GM12874 (cell line): ENCODE measurements at regions not wholly inside any gene's neighbourhood (a gene's known extent, or its start where the extent isn't known, plus 50 kb on each side); places are given as distances from the start of the nearest gene placed in this dataset.

ENCODE experiments used
- CTCF ChIP-seq: IDR thresholded peaks from 2 replicates; pipeline ENCODE4 v1.5.1; 2011; ENCODE audit warnings: low read depth, mild to moderate bottlenecking, control low read depth, low read length, moderate library complexity; ENCODE audit not compliant: insufficient read depth

GRCh38 chr11:116189408-116190170 is 583.2 kb downstream of the BUD13 start:
- no peak for TF ChIP-seq CTCF

GRCh38 chr11:116188350-116188749 is 584.4 kb downstream of the BUD13 start:
- no peak for TF ChIP-seq CTCF

GRCh38 chr11:116187026-116187425 is 585.8 kb downstream of the BUD13 start:
- TF ChIP-seq CTCF, result no peak

- TF ChIP-seq CTCF, result no peak
Observed at GRCh38 chr11:116185551-116185950, 587.2 kb downstream of the BUD13 start.

- TF ChIP-seq CTCF, result no peak
Observed at GRCh38 chr11:116184763-116185162, 588.0 kb downstream of the BUD13 start.

GRCh38 chr11:116182356-116182966 is 590.3 kb downstream of the BUD13 start:
- no peak for TF ChIP-seq CTCF

- TF ChIP-seq CTCF, result no peak
Observed at GRCh38 chr11:116180806-116181600, 591.8 kb downstream of the BUD13 start.
